Urothelium cell line (cell line): ENCODE measurements at regions not wholly inside any gene's neighbourhood (a gene's known extent, or its start where the extent isn't known, plus 50 kb on each side); places are given as distances from the start of the nearest gene placed in this dataset.

Source experiments
- DNase-seq: peaks from one replicate; pipeline ENCODE4 v3.0.0; 2011; ENCODE audit warnings: low spot score, mixed read lengths
- FAIRE-seq: peaks from 2 replicates; lab custom pipeline; 2011; peaks lifted over from hg19 to GRCh38; lab: Jason Lieb, UNC

- DNase-seq = no peak
- no peak for FAIRE-seq
These were observed 63.7 kb upstream of the PSMD7 start for GRCh38 chr16:74232806-74233465.

DNA sequence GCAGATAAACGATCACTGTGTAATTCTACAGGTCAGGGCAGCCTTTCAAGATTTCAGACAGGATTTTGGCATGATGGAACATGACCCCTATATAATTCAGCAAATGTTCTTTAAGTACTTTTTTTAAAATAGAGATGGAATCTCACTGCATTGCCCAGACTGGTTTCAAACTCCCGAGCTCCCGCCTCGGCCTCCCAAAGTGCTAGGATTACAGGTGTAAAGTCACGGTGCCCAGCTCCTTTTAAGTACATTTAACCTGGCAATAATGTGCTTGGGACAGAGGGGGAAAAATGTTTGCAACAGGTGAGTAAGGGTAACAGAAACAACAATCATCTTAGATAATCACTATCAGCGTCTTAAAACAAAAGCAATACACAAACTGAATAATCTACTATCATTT, 66.5 kb upstream of the PSMD7 start:
- DNase-seq (no peak), FAIRE-seq (no peak)

GRCh38 chr16:74226338-74226954, 70.2 kb upstream of the PSMD7 start:
- no peak for FAIRE-seq
- DNase-seq = no peak

GRCh38 chr16:74224828-74225612, 71.6 kb upstream of the PSMD7 start:
- DNase-seq = peak; percentile 55
- FAIRE-seq = no peak

GRCh38 chr16:74221828-74222227, 74.8 kb upstream of the PSMD7 start:
- DNase-seq = no peak
- no peak for FAIRE-seq

DNA sequence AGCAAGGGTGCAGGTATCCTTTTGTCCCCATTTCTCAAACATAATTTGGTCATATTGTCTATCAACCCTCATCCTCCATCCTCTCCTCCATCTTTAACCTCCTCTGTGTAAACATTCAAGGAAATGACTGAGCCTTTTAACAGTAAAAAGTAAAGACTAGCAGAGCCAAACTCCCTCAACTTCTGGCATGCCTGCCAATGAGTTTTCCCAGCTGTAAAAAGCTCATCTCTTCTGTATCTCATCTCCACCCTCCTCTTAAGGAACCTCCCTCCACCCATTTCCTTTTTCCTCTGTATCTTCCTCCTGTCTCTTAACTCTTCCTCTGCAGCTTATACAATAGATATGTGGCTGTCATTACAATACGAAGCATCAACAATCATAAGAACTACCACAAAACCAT, 76.9 kb upstream of the PSMD7 start:
- no peak for FAIRE-seq

GRCh38 chr16:74218871-74219270, 77.7 kb upstream of the PSMD7 start:
- FAIRE-seq = no peak
- DNase-seq = no peak

More for the DNA sequence above, 76.9 kb upstream of the PSMD7 start:
- DNase-seq = no peak

DNA sequence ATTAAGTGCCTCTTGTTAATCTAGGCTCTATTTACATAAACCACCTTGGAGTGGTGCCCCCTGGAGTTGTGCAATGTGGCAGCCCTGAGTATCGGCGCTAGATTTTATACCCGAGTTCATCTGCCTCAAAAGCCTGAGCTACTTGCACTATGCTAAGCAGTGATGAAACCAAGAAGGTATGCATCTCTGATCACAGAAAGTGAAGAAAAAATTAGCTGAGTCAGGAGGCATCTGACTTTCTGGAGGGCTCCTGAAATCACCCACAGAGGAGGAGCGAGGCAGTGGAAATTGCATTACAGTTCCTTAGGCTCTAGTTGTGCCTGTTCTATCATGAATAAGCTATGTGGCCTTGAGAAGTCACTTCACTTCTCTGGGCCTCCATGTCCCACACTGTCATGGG, 80.3 kb upstream of the PSMD7 start:
- DNase-seq (peak; percentile 9), FAIRE-seq (no peak)

- FAIRE-seq (no peak), DNase-seq (no peak)
These were observed 81.4 kb upstream of the PSMD7 start for GRCh38 chr16:74215249-74215648.

DNA sequence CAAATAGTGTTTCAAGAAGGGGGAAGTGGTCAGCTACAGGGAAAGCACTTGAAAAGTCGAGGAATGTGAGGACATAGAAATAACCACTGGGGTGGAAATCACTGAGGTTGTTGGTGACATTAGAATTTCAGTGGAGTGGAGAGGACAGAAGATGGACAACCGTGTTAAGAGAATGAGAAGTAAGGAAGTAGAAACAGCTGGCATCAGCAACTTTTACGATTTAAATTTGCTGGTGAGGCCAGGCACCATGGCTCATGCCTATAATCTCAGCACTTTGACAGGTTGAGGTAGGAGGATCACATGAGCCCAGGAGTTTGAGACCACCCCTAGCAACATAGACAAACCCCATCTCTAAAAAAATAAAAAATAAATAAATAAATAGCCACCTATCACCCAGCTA, 83.2 kb upstream of the PSMD7 start:
- DNase-seq = no peak
- FAIRE-seq = no peak

GRCh38 chr16:74210245-74210644, 86.4 kb upstream of the PSMD7 start:
- DNase-seq (no peak), FAIRE-seq (no peak)

DNA sequence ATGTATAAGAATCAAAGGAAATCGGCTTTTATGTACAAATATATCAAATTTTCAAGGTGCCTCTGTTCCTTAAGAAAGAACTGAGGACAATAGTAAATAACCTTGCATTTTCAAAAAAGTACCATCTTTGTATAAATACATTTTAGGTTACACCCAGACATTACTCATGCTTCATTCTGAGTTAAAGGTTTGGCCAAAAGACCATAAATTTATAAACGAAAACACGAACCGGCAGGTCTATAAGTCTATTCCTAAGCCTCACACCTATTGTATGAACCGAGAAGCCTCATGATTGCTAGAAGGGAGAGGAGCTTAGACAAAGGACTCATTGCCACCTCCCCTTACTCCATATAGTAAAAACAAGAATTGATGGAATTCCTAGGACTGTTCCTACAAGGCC, 94.6 kb upstream of the PSMD7 start:
- FAIRE-seq = no peak

GRCh38 chr16:74201576-74201975, 95.0 kb upstream of the PSMD7 start:
- DNase-seq = no peak
- no peak for FAIRE-seq

More for the DNA sequence above, 94.6 kb upstream of the PSMD7 start:
- no peak for DNase-seq

GRCh38 chr16:74200921-74201320, 95.7 kb upstream of the PSMD7 start:
- DNase-seq (no peak), FAIRE-seq (no peak)

DNA sequence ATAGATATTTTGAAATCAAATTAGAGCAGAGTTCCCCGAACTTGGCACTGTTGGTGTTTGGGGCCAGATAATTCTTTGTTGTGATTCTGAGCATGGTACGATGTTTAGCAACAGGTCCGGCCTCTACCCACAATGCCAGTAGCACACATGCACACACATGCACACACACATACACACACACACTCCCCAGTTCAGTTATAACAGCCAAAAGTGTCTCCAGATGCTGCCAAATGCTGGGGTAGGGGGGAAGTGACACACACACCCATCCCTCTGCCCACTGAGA, 96.8 kb upstream of the PSMD7 start:
- DNase-seq (no peak), FAIRE-seq (no peak)

DNA sequence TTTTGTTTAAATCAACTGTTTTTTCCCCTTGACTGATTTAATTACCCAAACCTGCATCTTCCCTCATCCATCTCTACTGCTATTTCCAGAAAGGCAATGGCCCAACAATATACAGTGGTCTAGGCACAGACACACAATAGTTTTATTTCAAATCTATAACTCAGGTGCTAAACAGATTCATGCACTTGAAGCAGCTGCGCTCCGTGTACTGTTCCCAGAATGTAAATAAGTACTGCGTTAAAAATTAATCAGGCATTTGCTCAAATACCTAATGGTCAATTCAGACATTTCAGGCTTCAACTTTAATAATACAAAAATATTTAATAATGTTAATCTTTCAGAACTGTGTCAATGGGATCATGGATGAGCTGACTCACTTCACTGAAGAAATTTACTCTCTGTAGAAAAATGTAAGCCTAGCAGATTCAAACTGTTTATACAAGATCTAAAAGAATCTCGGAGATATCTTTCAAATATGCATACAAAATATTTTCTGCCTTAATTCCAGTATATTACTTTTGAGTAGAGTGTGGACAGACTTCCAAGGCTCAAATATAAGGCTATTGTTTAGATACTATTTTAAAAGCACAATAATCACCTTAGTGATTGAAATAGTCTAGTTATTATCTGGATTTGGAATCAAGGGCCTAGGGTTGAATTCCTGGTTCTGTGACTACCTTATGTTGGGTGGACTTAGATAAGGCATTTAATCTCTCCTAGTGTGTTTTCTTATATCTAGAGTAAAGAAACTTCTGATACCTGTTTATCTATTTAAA, 97.4 kb upstream of the PSMD7 start:
- no peak for FAIRE-seq

GRCh38 chr16:74192281-74192797, 104.3 kb upstream of the PSMD7 start:
- DNase-seq (no peak), FAIRE-seq (no peak)

More for the DNA sequence above, 97.4 kb upstream of the PSMD7 start:
- no peak for DNase-seq

DNA sequence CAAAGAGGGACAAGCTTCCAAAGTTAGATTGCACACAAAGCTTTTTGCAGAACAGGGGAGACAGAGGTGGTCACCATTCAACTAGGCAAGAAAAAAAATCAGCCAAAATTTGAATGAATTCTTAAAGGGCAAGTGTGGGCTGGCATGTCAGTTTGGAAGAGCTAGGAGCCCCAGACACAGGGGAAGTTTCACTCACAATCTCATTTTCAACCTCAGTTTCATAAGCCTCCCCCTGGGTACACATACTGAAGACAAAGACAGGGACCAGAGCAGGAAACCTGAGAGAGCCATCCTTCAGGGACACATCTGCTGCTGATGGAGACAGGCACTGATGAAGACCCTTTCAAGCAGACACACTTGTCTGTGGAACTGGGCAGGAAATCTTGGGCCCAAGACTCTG, 106.3 kb upstream of the PSMD7 start:
- FAIRE-seq (no peak), DNase-seq (no peak)

GRCh38 chr16:74188856-74189255, 107.8 kb upstream of the PSMD7 start:
- no peak for FAIRE-seq
- no peak for DNase-seq

- FAIRE-seq = no peak
These were observed 110.0 kb upstream of the PSMD7 start for GRCh38 chr16:74186561-74186971.

GRCh38 chr16:74184839-74185238, 111.8 kb upstream of the PSMD7 start:
- DNase-seq (no peak), FAIRE-seq (no peak)

More at GRCh38 chr16:74186561-74186971, 110.0 kb upstream of the PSMD7 start:
- DNase-seq = no peak
